ENCODE measurements at regions not wholly inside any gene's neighbourhood (a gene's known extent, or its start where the extent isn't known, plus 50 kb on each side); places are given as distances from the start of the nearest gene placed in this dataset.

GRCh38 chr11:8765294-8765693 is 82.7 kb downstream of the RPL27A start:
- Mint-ChIP-seq H3K36me3 (ENCODE audit: insufficient read depth in 1 of 3, low read depth in 3 of 3) (no peaks in the 10 kb centered on the region), H3K4me3 (no peak overlapping the region), H3K27ac (peak overlapping the region in 2 of 3 experiments; percentile 52 to 82; a peak in 2 of 7 replicates), H3K27me3 (ENCODE audit: low read depth) (no peaks in the 10 kb centered on the region), H3K4me1 (peaks cover 17 to 23% of the 10 kb centered on the region in 2 experiments), H3K9me3 (no peaks in the 10 kb centered on the region)
- DNase-seq: no peak
- H2BK5ac ChIP-seq (ENCODE audit: insufficient read length, low read length): no peak overlapping the region
- H3T11ph ChIP-seq (ENCODE audit: low read length): no peak overlapping the region
- no peak for TF ChIP-seq CTCF (conservative IDR thresholded peaks at IDR 0.05)
- no peak overlapping the region for H2AFZ ChIP-seq (ENCODE audit: low read length)
- H3K4me2 ChIP-seq (ENCODE audit: insufficient read depth, insufficient read length, low read length): no peak overlapping the region
- H4K91ac ChIP-seq (ENCODE audit: insufficient read length, low read depth, low read length): no peak overlapping the region
- no peak overlapping the region for H3K14ac ChIP-seq (ENCODE audit: insufficient read depth, low read length)
- no peaks in the 10 kb centered on the region for H3K23me2 ChIP-seq (ENCODE audit: insufficient read length, low read depth, low read length, poor library complexity, severe bottlenecking)
- peaks cover 8% of the 10 kb centered on the region; the same call in 1 of the 2 replicates for H3K4me1 ChIP-seq (ENCODE audit: insufficient read depth, low read length)
- H3K4ac ChIP-seq (ENCODE audit: low read depth, low read length): no peak overlapping the region
- no peaks in the 10 kb centered on the region for H3K9me3 ChIP-seq (ENCODE audit: control insufficient read depth, low read depth, low read length)
- no peak overlapping the region for H3K9ac ChIP-seq (ENCODE audit: extremely low read depth, insufficient read length, low read length)
- no peak overlapping the region for H2AK5ac ChIP-seq (ENCODE audit: insufficient read length, low read length)
- H3K23ac ChIP-seq (ENCODE audit: insufficient read length, low read depth, low read length): no peak overlapping the region
- H3K27ac ChIP-seq (ENCODE audit: insufficient read length, low read depth, low read length): no peak overlapping the region
- H3K79me1 ChIP-seq (ENCODE audit: insufficient read depth, low read depth, low read length, poor library complexity, severe bottlenecking): no peaks in the 10 kb centered on the region
- H4K8ac ChIP-seq (replicated peaks; ENCODE audit: insufficient read length, low read depth, low read length): no peak overlapping the region
- no peaks in the 10 kb centered on the region for H3K79me2 ChIP-seq (ENCODE audit: insufficient read depth, low read length)
- no peak overlapping the region for H2BK120ac ChIP-seq (ENCODE audit: low read depth, low read length, poor library complexity, severe bottlenecking)
- H2BK20ac ChIP-seq (ENCODE audit: low read depth, low read length, poor library complexity, severe bottlenecking): no peak overlapping the region
- no peaks in the 10 kb centered on the region for H4K20me1 ChIP-seq (ENCODE audit: control insufficient read depth, insufficient read depth, insufficient read length)
- no peak overlapping the region for H4K5ac ChIP-seq (ENCODE audit: insufficient read length, low read depth, low read length)
- WGBS (ENCODE audit: extremely low coverage, insufficient read length, low lambda C conversion rate): no CpG with 5 or more reads among the region's 1 CpG
- H3K18ac ChIP-seq (ENCODE audit: insufficient read length, low read depth, low read length): no peak overlapping the region
- no peak overlapping the region for H2BK12ac ChIP-seq (ENCODE audit: insufficient read length, low read depth, low read length)
- H3K56ac ChIP-seq (ENCODE audit: insufficient read length, low read depth, low read length): no peak overlapping the region
- no peaks in the 10 kb centered on the region for H3K27me3 ChIP-seq (ENCODE audit: insufficient read depth, low read length)
- H2BK15ac ChIP-seq (ENCODE audit: low read depth, low read length): no peak overlapping the region

All from H9 (cell line).